Cardiac fibroblast (primary cell): ENCODE measurements at regions not wholly inside any gene's neighbourhood (a gene's known extent, or its start where the extent isn't known, plus 50 kb on each side); places are given as distances from the start of the nearest gene placed in this dataset.

Source experiments
- DNase-seq, 2 donors: peaks; one replicate each; pipeline versions ENCODE4 v3.0.0 to v3.0.0-alpha.2; 2010; ENCODE audit warnings: low read depth in 2 of 2
- H3K4me3 ChIP-seq, 2 donors: replicated peaks in 1 of 2; 1 replicate in 1 of 2; 2 replicates in 1 of 2; pipeline ENCODE4 v1.5.1; 2011; ENCODE audit warnings: low read depth in 2 of 2, low read length in 2 of 2, mild to moderate bottlenecking in 2 of 2, moderate library complexity in 1 of 2
- CTCF ChIP-seq: IDR thresholded peaks from one replicate; pipeline ENCODE4 v1.5.1; 2011; ENCODE audit warnings: low read depth, mild to moderate bottlenecking, low read length, inconsistent platforms

GRCh38 chr6:126541806-126542491 lies 202.0 kb downstream of the CENPW start:
- TF ChIP-seq CTCF = no peak
- no peak for DNase-seq
- H3K4me3 ChIP-seq = no peak overlapping the region

GRCh38 chr6:126546541-126547120 lies 206.7 kb downstream of the CENPW start:
- H3K4me3 ChIP-seq = no peak overlapping the region
- TF ChIP-seq CTCF = no peak
- DNase-seq = no peak

- peak in 1 of 2 donors; percentile 5 for DNase-seq
- H3K4me3 ChIP-seq = no peak overlapping the region
- no peak for TF ChIP-seq CTCF
These were observed 208.4 kb downstream of the CENPW start for GRCh38 chr6:126548300-126548699.

GRCh38 chr6:126550323-126550722 lies 210.4 kb downstream of the CENPW start:
- no peak overlapping the region for H3K4me3 ChIP-seq
- DNase-seq = no peak
- no peak for TF ChIP-seq CTCF

GRCh38 chr6:126551832-126552231 lies 211.9 kb downstream of the CENPW start:
- no peak overlapping the region for H3K4me3 ChIP-seq
- DNase-seq = no peak
- no peak for TF ChIP-seq CTCF

- no peak overlapping the region for H3K4me3 ChIP-seq
- no peak for DNase-seq
- no peak for TF ChIP-seq CTCF
These were observed 213.9 kb downstream of the CENPW start for GRCh38 chr6:126553854-126554253.

GRCh38 chr6:126570507-126570906 lies 230.6 kb downstream of the CENPW start:
- no peak overlapping the region for H3K4me3 ChIP-seq
- TF ChIP-seq CTCF = no peak
- no peak for DNase-seq
